CD14-positive monocyte (primary cell): ENCODE measurements at regions not wholly inside any gene's neighbourhood (a gene's known extent, or its start where the extent isn't known, plus 50 kb on each side); places are given as distances from the start of the nearest gene placed in this dataset.

Experiments
- DNase-seq, 3 donors: peaks; one replicate each; pipeline ENCODE4 v3.0.0-alpha.2; 2011 to 2022
- H2AFZ ChIP-seq: 2 replicates; pipeline ENCODE4 v1.6.0; 2012; ENCODE audit warnings: mild to moderate bottlenecking, low read depth, low read length, inconsistent platforms; ENCODE audit not compliant: insufficient read depth, poor library complexity, severe bottlenecking
- H3K27ac ChIP-seq, 2 donors: 1 replicate in 1 of 2; 2 replicates in 1 of 2; pipeline ENCODE4 v1.5.1; 2012 to 2013; ENCODE audit warnings: low read length in 2 of 2, control low read depth in 1 of 2, inconsistent platforms in 1 of 2, low read depth in 1 of 2, mild to moderate bottlenecking in 1 of 2
- H3K27me3 ChIP-seq, 2 donors: one replicate each; pipeline versions ENCODE4 v1.6.0 to v1.6.1; 2011 to 2013; ENCODE audit warnings: low read length in 2 of 2; ENCODE audit not compliant: control insufficient read depth in 2 of 2, insufficient read depth in 2 of 2
- H3K36me3 ChIP-seq, 2 donors: replicated peaks in 1 of 2; 1 replicate in 1 of 2; 2 replicates in 1 of 2; pipeline versions ENCODE4 v1.5.1 to v1.6.1; 2012 to 2013; ENCODE audit warnings: low read length in 2 of 2, control low read depth in 1 of 2, inconsistent platforms in 1 of 2, mild to moderate bottlenecking in 1 of 2; ENCODE audit not compliant: insufficient read depth in 2 of 2, control insufficient read depth in 1 of 2
- H3K4me1 ChIP-seq, 2 donors: 1 replicate in 1 of 2; 2 replicates in 1 of 2; pipeline versions ENCODE4 v1.5.1 to v1.6.1; 2012 to 2013; ENCODE audit warnings: low read length in 2 of 2, control low read depth in 1 of 2, inconsistent platforms in 1 of 2, mild to moderate bottlenecking in 1 of 2, moderate library complexity in 1 of 2; ENCODE audit not compliant: insufficient read depth in 2 of 2, control insufficient read depth in 1 of 2
- H3K4me2 ChIP-seq: replicated peaks from 2 replicates; pipeline ENCODE3; 2012; ENCODE audit warnings: low read length, moderate library complexity, mild to moderate bottlenecking; ENCODE audit not compliant: poor library complexity, severe bottlenecking; ENCODE audit errors: extremely low read depth
- H3K4me3 ChIP-seq, 3 experiments: fragments of 200-600 bp in 1 of 3; sonication (generic) in 1 of 3; replicated peaks in 1 of 3; 1 replicate in 2 of 3; 2 replicates in 1 of 3; pipeline ENCODE4 v1.5.1; 2011 to 2013; ENCODE audit warnings: low read length in 3 of 3, mild to moderate bottlenecking in 3 of 3, control low read depth in 2 of 3, low read depth in 2 of 3, inconsistent platforms in 1 of 3, moderate library complexity in 1 of 3
- H3K79me2 ChIP-seq: 2 replicates; pipeline ENCODE4 v1.6.0; 2012; ENCODE audit warnings: mild to moderate bottlenecking, control low read depth, inconsistent platforms, low read length, moderate library complexity; ENCODE audit not compliant: insufficient read depth
- H3K9ac ChIP-seq: 2 replicates; pipeline ENCODE4 v1.6.0; 2017; ENCODE audit warnings: low read length, mild to moderate bottlenecking; ENCODE audit not compliant: insufficient read depth, poor library complexity, severe bottlenecking
- H3K9me3 ChIP-seq, 2 donors: replicated peaks in 1 of 2; 1 replicate in 1 of 2; 2 replicates in 1 of 2; pipeline versions ENCODE4 v1.5.1 to v1.6.1; 2012 to 2013; ENCODE audit warnings: low read length in 2 of 2, control low read depth in 1 of 2; ENCODE audit not compliant: control insufficient read depth in 1 of 2, insufficient read depth in 1 of 2
- H4K20me1 ChIP-seq: 2 replicates; pipeline ENCODE4 v1.6.0; 2012; ENCODE audit warnings: mild to moderate bottlenecking, low read length, control low read depth, moderate library complexity; ENCODE audit not compliant: insufficient read depth
- H3K27ac Mint-ChIP-seq, 7 donors: one replicate each; pipeline ENCODE4 v1.8.0; 2020; ENCODE audit warnings: mild to moderate bottlenecking in 7 of 7, mixed read lengths in 7 of 7, moderate library complexity in 6 of 7, inconsistent platforms in 2 of 7
- H3K27me3 Mint-ChIP-seq, 3 donors: one replicate each; pipeline ENCODE4 v1.8.0; 2021 to 2022; ENCODE audit warnings: low read depth in 3 of 3, mild to moderate bottlenecking in 3 of 3, mixed read lengths in 3 of 3, moderate library complexity in 3 of 3, inconsistent platforms in 1 of 3
- H3K36me3 Mint-ChIP-seq, 2 donors: one replicate each; pipeline ENCODE4 v1.8.0; 2020; ENCODE audit warnings: mixed read lengths in 2 of 2, inconsistent platforms in 1 of 2, mild to moderate bottlenecking in 1 of 2
- H3K4me1 Mint-ChIP-seq: one replicate; pipeline ENCODE4 v1.8.0; 2020; ENCODE audit warnings: mild to moderate bottlenecking, mixed read lengths
- H3K4me3 Mint-ChIP-seq, 2 donors: one replicate each; pipeline ENCODE4 v1.8.0; 2020; ENCODE audit warnings: mild to moderate bottlenecking in 2 of 2, mixed read lengths in 2 of 2, moderate library complexity in 1 of 2
- H3K9me3 Mint-ChIP-seq, 7 donors: one replicate each; pipeline ENCODE4 v1.8.0; 2020 to 2022; ENCODE audit warnings: mixed read lengths in 7 of 7, mild to moderate bottlenecking in 6 of 7, moderate library complexity in 6 of 7, inconsistent platforms in 2 of 7
- WGBS: methylation state at CpG from one replicate; pipeline ENCODE4 v1.1.5; 2013; ENCODE audit warnings: missing lambda C conversion rate; ENCODE audit not compliant: insufficient coverage; 5-methylcytosine and 5-hydroxymethylcytosine counted together
- intact Hi-C, 2 donors: fragments of 100-400 bp; cut with micrococcal nuclease; formaldehyde crosslinking; loops; one replicate each; pipeline versions ENCODE4 v1.15.0 to v1.15.1; 2023
- TF ChIP-seq, protein P1 (sequence below): fragments of 200-600 bp; IDR thresholded peaks from one replicate; pipeline ENCODE4 v1.8.0; 2022; ENCODE audit warnings: antibody characterized with exemption, mild to moderate bottlenecking

DNA sequence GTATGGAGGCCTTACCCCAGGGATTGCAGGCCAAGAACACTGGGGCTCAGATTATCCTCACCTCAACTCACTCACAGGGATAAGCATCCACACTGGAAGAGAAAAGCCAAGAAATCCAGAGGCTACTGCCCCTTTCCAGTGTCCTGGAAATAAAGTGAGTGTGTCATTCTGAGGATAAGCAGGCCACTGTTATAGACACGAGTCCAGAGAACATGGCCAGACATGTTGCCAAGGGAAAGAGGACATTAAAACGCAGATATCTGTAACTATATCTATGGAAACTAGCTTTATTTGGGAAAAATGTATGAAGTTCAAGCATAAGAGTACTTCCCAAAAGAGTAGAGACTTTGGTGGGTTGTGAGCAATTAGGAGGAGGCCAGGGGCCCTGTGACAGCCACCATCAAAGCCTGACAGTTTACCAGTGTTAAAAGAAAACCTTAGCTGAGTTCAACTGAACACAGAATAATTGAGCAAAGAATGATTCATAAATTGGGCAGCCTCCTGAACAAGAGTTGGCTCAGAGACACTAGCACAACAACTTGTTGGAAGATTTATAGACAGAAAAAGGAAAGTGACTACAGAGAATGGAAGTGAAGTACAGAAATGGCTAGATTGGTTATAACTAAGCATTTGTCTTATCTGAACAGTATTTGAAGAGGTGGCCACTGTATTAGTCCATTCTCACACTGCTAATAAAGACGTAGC lies 1222.2 kb downstream of the STIM2 start:
- H3K27ac Mint-ChIP-seq = no peak overlapping the region
- H3K27me3 Mint-ChIP-seq = peaks cover 0 to 3% (median 0%) of the 10 kb centered on the region in 3 donors
- H3K4me3 Mint-ChIP-seq = no peak overlapping the region
- no peak overlapping the region for H3K9ac ChIP-seq
- no peaks in the 10 kb centered on the region for H3K36me3 Mint-ChIP-seq
- no peak overlapping the region for H2AFZ ChIP-seq
- no peaks in the 10 kb centered on the region for H3K4me1 Mint-ChIP-seq
- H3K4me1 ChIP-seq = no peaks in the 10 kb centered on the region
- peaks cover 12 to 13% of the 10 kb centered on the region in 2 donors for H3K9me3 ChIP-seq
- WGBS = 100% methylated on average over 1 of the region's 3 CpGs
- intact Hi-C loops = no loop called here
- H3K4me3 ChIP-seq = no peak overlapping the region
- no peaks in the 10 kb centered on the region for H4K20me1 ChIP-seq
- no peak overlapping the region for H3K27ac ChIP-seq
- H3K79me2 ChIP-seq = no peaks in the 10 kb centered on the region
- peaks cover 2 to 27% (median 7%) of the 10 kb centered on the region in 7 donors for H3K9me3 Mint-ChIP-seq
- no peaks in the 10 kb centered on the region for H3K36me3 ChIP-seq
- TF ChIP-seq, protein P1, sequence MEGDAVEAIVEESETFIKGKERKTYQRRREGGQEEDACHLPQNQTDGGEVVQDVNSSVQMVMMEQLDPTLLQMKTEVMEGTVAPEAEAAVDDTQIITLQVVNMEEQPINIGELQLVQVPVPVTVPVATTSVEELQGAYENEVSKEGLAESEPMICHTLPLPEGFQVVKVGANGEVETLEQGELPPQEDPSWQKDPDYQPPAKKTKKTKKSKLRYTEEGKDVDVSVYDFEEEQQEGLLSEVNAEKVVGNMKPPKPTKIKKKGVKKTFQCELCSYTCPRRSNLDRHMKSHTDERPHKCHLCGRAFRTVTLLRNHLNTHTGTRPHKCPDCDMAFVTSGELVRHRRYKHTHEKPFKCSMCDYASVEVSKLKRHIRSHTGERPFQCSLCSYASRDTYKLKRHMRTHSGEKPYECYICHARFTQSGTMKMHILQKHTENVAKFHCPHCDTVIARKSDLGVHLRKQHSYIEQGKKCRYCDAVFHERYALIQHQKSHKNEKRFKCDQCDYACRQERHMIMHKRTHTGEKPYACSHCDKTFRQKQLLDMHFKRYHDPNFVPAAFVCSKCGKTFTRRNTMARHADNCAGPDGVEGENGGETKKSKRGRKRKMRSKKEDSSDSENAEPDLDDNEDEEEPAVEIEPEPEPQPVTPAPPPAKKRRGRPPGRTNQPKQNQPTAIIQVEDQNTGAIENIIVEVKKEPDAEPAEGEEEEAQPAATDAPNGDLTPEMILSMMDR = no peak
- no peaks in the 10 kb centered on the region for H3K27me3 ChIP-seq
- H3K4me2 ChIP-seq = no peak overlapping the region
- DNase-seq = no peak

DNA sequence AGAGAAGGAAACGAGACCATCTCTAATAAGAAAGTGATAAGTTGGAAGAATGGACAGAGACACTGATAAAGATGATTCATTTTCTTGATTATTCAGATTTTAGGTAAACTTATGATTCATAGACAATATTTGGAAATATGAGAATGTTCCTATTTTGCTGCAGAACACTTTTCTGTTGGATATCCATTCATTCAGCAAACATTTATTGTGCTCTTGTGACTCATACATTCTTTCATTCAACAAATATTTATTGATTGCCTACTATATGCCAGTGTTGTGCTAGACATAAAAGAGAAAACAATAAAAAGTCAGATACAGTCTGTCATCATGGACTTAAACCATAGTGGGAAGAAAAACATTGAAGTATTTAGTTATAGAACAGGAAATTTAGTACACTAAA lies 1232.0 kb downstream of the STIM2 start:
- Histone ChIP-seq H3K27me3 (no peaks in the 10 kb centered on the region), H3K9ac (no peak overlapping the region), H3K4me2 (no peak overlapping the region), H3K27ac (no peak overlapping the region), H3K9me3 (no peaks in the 10 kb centered on the region), H3K4me3 (no peak overlapping the region), H3K4me1 (no peaks in the 10 kb centered on the region), H3K79me2 (no peaks in the 10 kb centered on the region), H3K36me3 (no peaks in the 10 kb centered on the region), H4K20me1 (no peaks in the 10 kb centered on the region), H2AFZ (no peak overlapping the region)
- no peak for DNase-seq
- intact Hi-C loops = no loop called here
- H3K4me1 Mint-ChIP-seq = no peaks in the 10 kb centered on the region
- WGBS = no CpG with 5 or more reads among the region's 1 CpG
- H3K27me3 Mint-ChIP-seq = no peaks in the 10 kb centered on the region
- H3K36me3 Mint-ChIP-seq = no peaks in the 10 kb centered on the region
- H3K4me3 Mint-ChIP-seq = no peak overlapping the region
- no peak overlapping the region for H3K27ac Mint-ChIP-seq
- TF ChIP-seq, protein P1 = no peak
- peaks cover 0 to 2% (median 0%) of the 10 kb centered on the region in 7 donors for H3K9me3 Mint-ChIP-seq
